ENCODE measurements at regions not wholly inside any gene's neighbourhood (a gene's known extent, or its start where the extent isn't known, plus 50 kb on each side); places are given as distances from the start of the nearest gene placed in this dataset.

- no peak for ATAC-seq (ENCODE audit: poor library complexity)
- POLR2A ChIA-PET, result no interaction called here
- Histone ChIP-seq H3K27me3 (ENCODE audit: control insufficient read depth in 1 of 2, insufficient read depth in 2 of 2, low read length in 2 of 2) (no peaks in the 10 kb centered on the region), H3K9me3 (ENCODE audit: control insufficient read depth in 1 of 2, insufficient read depth in 1 of 2, low read length in 2 of 2) (no peaks in the 10 kb centered on the region), H3K27ac (ENCODE audit: low read depth in 1 of 2, low read length in 2 of 2) (no peak overlapping the region), H3K4me3 (ENCODE audit: low read length) (no peak overlapping the region), H3K36me3 (ENCODE audit: insufficient read depth, low read length) (no peaks in the 10 kb centered on the region), H3K4me1 (ENCODE audit: insufficient read depth, low read length) (no peaks in the 10 kb centered on the region)
- no peak for TF ChIP-seq CTCF (IDR thresholded peaks at IDR 0.05)
- no peaks in the 10 kb centered on the region for H3K9me3 Mint-ChIP-seq
- no peak overlapping the region for H3K4me3 Mint-ChIP-seq
- intact Hi-C loops (cut with DNase I, micrococcal nuclease), result no loop called here
- H3K4me1 Mint-ChIP-seq (ENCODE audit: low read depth), result no peaks in the 10 kb centered on the region
- CTCF ChIA-PET, result no interaction called here
- H3K27me3 Mint-ChIP-seq, result no peaks in the 10 kb centered on the region
- no peak overlapping the region for H3K27ac Mint-ChIP-seq
- no peak for DNase-seq
- no peaks in the 10 kb centered on the region for H3K36me3 Mint-ChIP-seq (ENCODE audit: low read depth)
Observed at GRCh38 chr6:95784019-95784418, 206.7 kb downstream of the MANEA start.

- H3K27ac ChIP-seq (ENCODE audit: low read depth in 1 of 2, low read length in 2 of 2), result no peak overlapping the region
- Mint-ChIP-seq H3K36me3 (ENCODE audit: low read depth) (no peaks in the 10 kb centered on the region), H3K27ac (no peak overlapping the region), H3K4me3 (no peak overlapping the region), H3K4me1 (ENCODE audit: low read depth) (no peaks in the 10 kb centered on the region), H3K27me3 (no peaks in the 10 kb centered on the region), H3K9me3 (no peaks in the 10 kb centered on the region)
- DNase-seq (no peak), ATAC-seq (ENCODE audit: poor library complexity) (no peak)
- no peaks in the 10 kb centered on the region for H3K9me3 ChIP-seq (ENCODE audit: control insufficient read depth in 1 of 2, insufficient read depth in 1 of 2, low read length in 2 of 2)
- no peak for TF ChIP-seq CTCF (IDR thresholded peaks at IDR 0.05)
- intact Hi-C loops (cut with DNase I, micrococcal nuclease), result no loop called here
- POLR2A ChIA-PET, result no interaction called here
- CTCF ChIA-PET, result no interaction called here
- H3K4me3 ChIP-seq (ENCODE audit: low read length), result no peak overlapping the region
- no peaks in the 10 kb centered on the region for H3K27me3 ChIP-seq (ENCODE audit: control insufficient read depth in 1 of 2, insufficient read depth in 2 of 2, low read length in 2 of 2)
- H3K36me3 ChIP-seq (ENCODE audit: insufficient read depth, low read length), result no peaks in the 10 kb centered on the region
- H3K4me1 ChIP-seq (ENCODE audit: insufficient read depth, low read length), result no peaks in the 10 kb centered on the region
Observed at GRCh38 chr6:95784869-95785268, 207.5 kb downstream of the MANEA start.

GRCh38 chr6:95785785-95786184 is 208.4 kb downstream of the MANEA start:
- DNase-seq, result no peak
- no peaks in the 10 kb centered on the region for H3K36me3 ChIP-seq (ENCODE audit: insufficient read depth, low read length)
- no peaks in the 10 kb centered on the region for H3K4me1 ChIP-seq (ENCODE audit: insufficient read depth, low read length)
- ATAC-seq (ENCODE audit: poor library complexity), result no peak
- Mint-ChIP-seq H3K4me1 (ENCODE audit: low read depth) (no peaks in the 10 kb centered on the region), H3K9me3 (no peaks in the 10 kb centered on the region), H3K36me3 (ENCODE audit: low read depth) (no peaks in the 10 kb centered on the region), H3K27ac (no peak overlapping the region), H3K4me3 (no peak overlapping the region), H3K27me3 (no peaks in the 10 kb centered on the region)
- no peaks in the 10 kb centered on the region for H3K9me3 ChIP-seq (ENCODE audit: control insufficient read depth in 1 of 2, insufficient read depth in 1 of 2, low read length in 2 of 2)
- ChIA-PET CTCF (no interaction called here), POLR2A (no interaction called here)
- TF ChIP-seq CTCF (IDR thresholded peaks at IDR 0.05), result no peak
- no peak overlapping the region for H3K4me3 ChIP-seq (ENCODE audit: low read length)
- H3K27me3 ChIP-seq (ENCODE audit: control insufficient read depth in 1 of 2, insufficient read depth in 2 of 2, low read length in 2 of 2), result no peaks in the 10 kb centered on the region
- intact Hi-C loops (cut with DNase I, micrococcal nuclease), result no loop called here
- H3K27ac ChIP-seq (ENCODE audit: low read depth in 1 of 2, low read length in 2 of 2), result no peak overlapping the region
